NT2/D1 (cell line): ENCODE measurements at regions not wholly inside any gene's neighbourhood (a gene's known extent, or its start where the extent isn't known, plus 50 kb on each side); places are given as distances from the start of the nearest gene placed in this dataset.

Source experiments
- DNase-seq: peaks from one replicate; pipeline ENCODE4 v3.0.0-alpha.2; 2011; ENCODE audit warnings: low read depth, low spot score
- H3K27me3 ChIP-seq: 2 replicates; pipeline ENCODE4 v1.6.0; 2011; ENCODE audit warnings: mild to moderate bottlenecking; ENCODE audit not compliant: insufficient read length, insufficient read depth
- H3K36me3 ChIP-seq: 2 replicates; pipeline ENCODE4 v1.6.1; 2011; ENCODE audit warnings: mild to moderate bottlenecking, low read length, mixed read lengths; ENCODE audit not compliant: insufficient read depth, insufficient read length
- H3K4me1 ChIP-seq: 2 replicates; pipeline ENCODE4 v1.5.1; 2011; ENCODE audit not compliant: insufficient read depth, insufficient read length
- H3K4me3 ChIP-seq: 2 replicates; pipeline ENCODE4 v1.5.1; 2011; ENCODE audit warnings: low read depth; ENCODE audit not compliant: insufficient read length
- H3K9ac ChIP-seq: 2 replicates; pipeline ENCODE4 v1.6.0; 2011; ENCODE audit warnings: low read depth; ENCODE audit not compliant: insufficient read length
- H3K9me3 ChIP-seq: 2 replicates; pipeline ENCODE4 v1.5.1; 2011; ENCODE audit warnings: mild to moderate bottlenecking, low read length; ENCODE audit not compliant: insufficient read depth
- SUZ12 ChIP-seq: IDR thresholded peaks from 2 replicates; pipeline ENCODE4 v1.6.1; 2011; ENCODE audit not compliant: insufficient read length, insufficient read depth; ENCODE audit errors: extremely low read depth
- YY1 ChIP-seq: IDR thresholded peaks from 2 replicates; pipeline ENCODE4 v1.6.1; 2011; ENCODE audit not compliant: insufficient read length, insufficient read depth
- ZNF274 ChIP-seq: IDR thresholded peaks from 2 replicates; pipeline ENCODE4 v1.6.1; 2011; ENCODE audit warnings: mild to moderate bottlenecking, low read depth, low read length

- Histone ChIP-seq H3K27me3 (no peaks in the 10 kb centered on the region), H3K9ac (no peak overlapping the region), H3K4me3 (no peak overlapping the region), H3K4me1 (no peaks in the 10 kb centered on the region), H3K9me3 (no peaks in the 10 kb centered on the region), H3K36me3 (no peaks in the 10 kb centered on the region)
- DNase-seq: no peak
- TF ChIP-seq SUZ12 (no peak), ZNF274 (no peak), YY1 (no peak)
Observed at GRCh38 chr7:22551768-22552513, 52.0 kb upstream of the STEAP1B start.

- TF ChIP-seq YY1: no peak
- no peak for TF ChIP-seq SUZ12
- no peak for TF ChIP-seq ZNF274
- no peaks in the 10 kb centered on the region for H3K9me3 ChIP-seq
- peak overlapping the region; percentile 95 for H3K9ac ChIP-seq
- DNase-seq: no peak
- H3K36me3 ChIP-seq: no peaks in the 10 kb centered on the region
- peak overlapping the region; percentile 88 for H3K4me3 ChIP-seq
- H3K27me3 ChIP-seq: no peaks in the 10 kb centered on the region
- H3K4me1 ChIP-seq: no peaks in the 10 kb centered on the region
Observed at GRCh38 chr7:22550514-22551030, 50.6 kb upstream of the STEAP1B start.

GRCh38 chr7:22549667-22550513 lies 49.9 kb upstream of the STEAP1B start:
- peak overlapping the region; percentile 95 for H3K9ac ChIP-seq
- H3K4me1 ChIP-seq: no peaks in the 10 kb centered on the region
- no peaks in the 10 kb centered on the region for H3K27me3 ChIP-seq
- H3K4me3 ChIP-seq: peak overlapping the region; percentile 88
- no peak for DNase-seq
- TF ChIP-seq ZNF274: no peak
- no peak for TF ChIP-seq SUZ12
- no peak for TF ChIP-seq YY1
- no peaks in the 10 kb centered on the region for H3K36me3 ChIP-seq
- H3K9me3 ChIP-seq: no peaks in the 10 kb centered on the region
